Effector CD4-positive, alpha-beta T cell (primary cell): ENCODE measurements at regions not wholly inside any gene's neighbourhood (a gene's known extent, or its start where the extent isn't known, plus 50 kb on each side); places are given as distances from the start of the nearest gene placed in this dataset.

ENCODE experiments used
- DNase-seq: peaks from one replicate; pipeline ENCODE4 v3.0.0-alpha.2; 2020

DNA sequence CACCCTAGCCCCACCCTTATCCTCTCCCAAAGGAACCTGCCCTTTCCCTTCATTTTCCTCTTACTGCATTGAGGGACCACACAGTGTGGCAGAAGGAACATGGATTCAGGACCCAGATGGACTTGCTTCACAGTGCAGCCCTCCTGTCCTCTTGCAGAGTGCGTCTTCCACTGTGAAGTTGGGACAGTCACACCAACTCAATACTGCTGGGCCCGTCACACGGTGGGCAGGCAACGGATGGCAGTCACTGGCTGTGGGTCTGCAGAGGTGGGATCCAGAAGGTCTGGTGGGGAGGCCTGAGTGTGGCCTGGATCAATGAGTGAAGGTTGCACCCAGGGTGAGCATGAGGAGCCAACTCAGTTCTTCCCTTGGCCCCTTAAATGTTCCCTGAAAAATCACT, 129.9 kb upstream of the B3GAT1 start:
- DNase-seq: no peak

DNA sequence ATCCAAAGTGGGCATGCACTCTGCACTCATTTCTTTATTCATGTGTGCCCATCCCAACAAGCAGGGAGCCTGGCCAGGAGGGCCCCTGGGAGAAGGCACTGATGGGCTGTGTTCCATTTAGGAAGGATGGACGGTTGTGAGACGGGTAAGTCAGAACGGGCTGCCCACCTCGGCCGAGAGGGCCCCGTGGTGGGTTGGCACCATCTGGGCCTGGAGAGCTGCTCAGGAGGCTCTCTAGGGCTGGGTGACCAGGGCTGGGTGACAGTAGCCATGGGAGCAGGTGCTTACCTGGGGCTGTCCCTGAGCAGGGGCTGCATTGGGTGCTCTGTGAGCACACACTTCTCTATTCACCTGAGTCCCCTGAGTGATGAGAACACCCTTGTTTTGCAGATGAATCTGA, 129.3 kb upstream of the B3GAT1 start:
- DNase-seq: no peak

DNA sequence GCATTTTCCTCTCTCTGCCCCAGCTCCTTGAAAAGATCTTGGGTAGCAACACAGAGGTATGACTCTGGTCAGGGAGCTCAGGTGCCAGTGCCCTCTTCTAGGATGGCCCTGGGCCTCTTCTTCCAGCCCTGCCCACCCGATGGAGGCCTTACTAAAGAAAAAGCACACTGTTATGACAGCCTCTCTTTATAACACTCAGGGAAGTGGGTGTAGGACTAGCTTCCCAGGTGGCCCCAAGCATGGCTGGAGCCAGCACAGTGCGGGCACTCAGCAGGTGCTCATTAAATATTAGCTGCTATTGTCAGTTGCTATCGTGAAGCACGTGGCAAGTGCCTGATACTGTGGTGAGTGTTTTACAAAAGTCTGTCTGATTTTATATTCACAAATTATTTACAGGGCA, 127.2 kb upstream of the B3GAT1 start:
- DNase-seq: no peak

DNA sequence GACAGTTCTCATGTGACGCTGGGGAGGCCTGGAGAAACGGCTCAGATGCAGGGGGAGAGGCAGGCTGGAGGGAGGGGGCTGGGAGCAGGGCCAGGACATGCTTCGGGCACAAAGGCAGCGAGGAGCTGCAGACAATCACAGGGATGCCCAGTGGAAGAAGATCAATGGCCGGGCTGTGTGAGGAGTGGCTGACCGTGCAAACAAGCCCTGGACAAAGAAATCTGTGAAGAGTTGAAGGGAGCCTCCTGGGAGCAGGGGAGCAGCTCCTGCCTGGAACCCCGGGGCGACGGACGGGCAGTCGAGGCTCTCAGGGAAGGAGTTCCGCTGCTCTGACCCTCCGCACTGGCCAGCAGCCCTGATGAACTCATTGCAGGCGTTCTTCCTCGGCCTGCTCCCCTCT, 126.7 kb upstream of the B3GAT1 start:
- DNase-seq: no peak

DNA sequence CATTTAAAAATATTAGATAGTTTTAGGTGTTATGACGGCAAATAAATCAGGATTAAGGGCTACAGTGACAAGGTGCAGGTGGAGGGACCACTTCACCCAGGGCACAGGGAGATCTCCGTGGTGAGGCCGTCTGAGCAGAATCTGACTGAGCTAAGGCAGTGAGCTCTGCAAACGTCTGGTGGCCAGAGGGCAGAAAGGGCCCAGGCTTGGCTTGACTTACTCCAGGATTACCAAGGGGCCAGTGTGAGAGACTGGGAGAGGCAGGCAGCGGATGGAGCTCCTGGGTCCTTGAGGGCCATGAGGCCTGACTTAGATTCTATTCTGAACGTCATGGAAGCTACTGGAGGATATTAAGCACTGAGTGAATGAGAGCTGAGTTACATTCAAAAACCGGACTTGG, 125.9 kb upstream of the B3GAT1 start:
- no peak for DNase-seq

DNA sequence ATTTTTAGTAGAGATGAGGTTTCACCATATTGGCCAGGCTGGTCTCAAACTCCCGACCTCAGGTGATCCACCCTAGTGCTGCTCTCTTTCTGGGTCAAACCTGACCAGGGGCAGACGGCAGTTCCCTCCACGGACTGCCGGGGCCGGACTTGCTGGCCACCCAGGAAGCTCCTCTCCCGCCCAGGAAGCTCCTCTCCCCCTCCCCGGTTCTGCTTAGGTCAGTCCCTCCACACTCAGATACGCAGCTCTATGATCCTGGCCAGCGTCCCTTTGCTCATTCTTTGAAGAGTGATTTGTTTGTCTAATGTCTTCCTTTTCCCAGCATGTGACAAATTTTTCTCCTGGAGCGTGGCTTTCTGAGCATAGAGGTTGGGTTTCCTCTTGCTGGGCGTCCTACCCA, 125.3 kb upstream of the B3GAT1 start:
- DNase-seq: no peak

DNA sequence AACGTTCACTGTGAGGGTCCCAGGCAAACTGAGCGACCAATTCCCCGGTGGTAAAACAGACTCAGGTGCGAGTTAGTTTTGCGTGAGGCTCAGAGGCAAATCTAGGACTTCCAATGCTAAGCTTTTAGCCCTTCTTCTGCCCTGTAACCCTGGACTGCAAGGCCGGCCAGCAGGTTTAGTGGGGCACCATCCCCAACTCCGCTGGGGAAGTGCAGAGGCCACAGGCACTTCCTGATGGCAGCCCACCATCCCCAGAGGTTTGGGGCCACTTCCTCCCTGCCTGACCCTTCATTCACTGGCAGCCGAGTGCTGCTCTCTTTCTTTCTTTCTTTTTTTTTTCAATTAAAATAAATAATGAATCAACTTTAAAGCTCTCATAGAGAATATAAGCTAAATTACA, 124.6 kb upstream of the B3GAT1 start:
- DNase-seq: no peak

DNA sequence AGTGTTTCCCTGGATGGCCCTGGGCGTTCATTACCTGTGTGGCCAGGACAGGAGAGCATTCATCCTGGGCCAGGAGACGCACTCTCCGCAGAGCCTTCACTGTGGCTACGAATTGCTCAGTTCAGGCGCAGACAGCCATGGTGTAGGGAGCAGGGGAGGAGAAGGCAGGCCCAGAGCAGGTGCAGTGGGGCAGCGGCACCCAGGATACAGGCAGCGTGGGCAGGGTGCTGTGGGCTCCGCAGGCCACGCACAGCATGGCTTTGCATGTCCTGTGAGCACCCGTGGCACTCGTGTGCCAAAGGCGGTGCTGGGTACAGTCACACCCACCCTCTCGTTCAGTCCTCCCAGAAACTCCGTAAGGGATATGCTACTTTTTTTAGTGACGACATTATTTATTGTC, 124.2 kb upstream of the B3GAT1 start:
- no peak for DNase-seq

DNA sequence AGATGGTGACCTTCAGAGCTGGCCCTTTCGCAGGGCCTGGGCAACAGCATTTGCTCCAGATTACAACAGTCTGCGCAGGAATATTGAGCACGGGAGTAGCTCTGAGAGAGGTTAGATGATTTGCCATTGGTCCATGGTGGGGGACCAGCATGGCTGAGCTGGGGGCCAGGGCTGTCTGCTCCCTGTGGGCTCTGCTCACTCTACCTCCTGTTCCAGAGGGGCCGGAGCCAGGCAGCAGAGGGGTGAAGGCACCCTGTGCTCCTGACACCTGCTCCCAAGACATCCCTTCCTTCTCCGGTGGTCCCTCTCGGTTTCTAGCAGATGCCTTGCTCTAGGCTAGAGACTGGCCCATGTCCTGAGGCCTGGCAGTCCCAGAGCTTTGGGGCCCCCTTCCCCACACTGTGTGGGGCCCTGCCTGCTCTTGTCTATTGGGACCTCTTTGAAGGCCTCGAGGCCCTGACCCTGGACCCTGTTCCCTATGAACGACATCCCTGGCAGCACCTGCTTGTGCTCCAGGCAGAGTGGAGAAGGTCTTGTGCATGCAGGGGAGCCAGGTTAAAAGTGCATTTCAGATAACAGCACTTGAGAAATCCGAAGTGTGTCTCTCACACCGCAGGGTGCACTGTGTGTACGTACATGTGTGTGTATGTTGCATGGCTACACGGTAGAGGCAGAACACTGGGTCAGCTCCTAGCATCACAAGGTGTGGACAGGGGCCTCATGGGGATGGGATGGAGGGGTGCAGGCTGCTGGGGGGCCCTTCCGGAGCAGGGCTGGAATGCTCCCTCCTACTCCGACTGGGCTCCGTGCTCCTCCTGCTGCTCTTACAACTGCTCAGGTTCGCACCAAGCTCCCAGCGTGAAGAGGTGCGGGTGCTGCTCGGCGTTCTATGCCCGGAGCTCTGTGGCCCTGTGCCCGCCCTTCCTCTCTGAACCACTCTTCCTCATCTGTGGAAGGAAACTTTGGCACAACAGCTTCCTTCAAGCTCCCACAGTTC, 123.3 kb upstream of the B3GAT1 start:
- DNase-seq: no peak

DNA sequence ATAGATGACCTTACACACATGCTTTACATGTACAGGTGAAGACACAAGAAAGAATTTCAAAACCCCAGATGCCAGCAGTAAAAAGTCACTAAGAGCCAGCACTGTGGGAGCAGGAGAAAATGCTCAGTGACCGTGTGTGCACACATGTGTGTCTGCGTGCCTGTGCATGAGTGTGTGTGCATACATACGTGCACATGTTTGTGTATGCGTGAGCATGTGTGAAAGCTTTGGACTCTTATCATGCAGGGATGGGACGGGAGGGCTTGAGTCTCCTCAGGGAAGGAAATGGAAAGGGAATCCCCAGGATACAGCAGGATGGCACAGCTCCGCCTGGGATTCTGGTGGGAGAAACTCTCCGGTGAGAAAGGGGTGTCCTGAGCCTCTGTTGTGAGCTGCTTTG, 121.5 kb upstream of the B3GAT1 start:
- no peak for DNase-seq

DNA sequence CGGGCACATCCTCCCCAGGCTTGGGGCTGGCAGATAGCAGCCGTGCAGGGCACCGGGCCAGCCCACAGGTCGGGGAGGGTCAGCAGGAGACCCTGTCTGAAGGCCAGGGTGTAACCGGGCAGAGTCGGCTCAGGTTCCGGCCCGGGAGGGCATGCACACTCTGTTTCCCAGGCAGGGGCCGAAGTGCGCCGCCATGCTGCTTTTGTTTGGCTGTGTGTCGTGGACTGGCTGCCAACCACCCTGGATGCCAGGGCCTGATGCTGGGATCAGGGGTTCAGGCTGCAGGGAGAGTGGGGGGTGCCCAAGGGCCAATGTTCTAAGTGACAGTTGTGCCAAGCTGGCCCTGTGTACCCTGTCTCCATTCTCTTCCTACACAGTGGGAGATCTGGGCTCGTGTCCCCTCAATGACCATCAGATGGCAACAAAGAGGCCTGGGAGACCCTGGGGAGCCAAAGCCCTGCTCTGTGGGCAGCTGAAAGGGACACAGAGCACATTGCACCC, 120.9 kb upstream of the B3GAT1 start:
- DNase-seq: no peak

DNA sequence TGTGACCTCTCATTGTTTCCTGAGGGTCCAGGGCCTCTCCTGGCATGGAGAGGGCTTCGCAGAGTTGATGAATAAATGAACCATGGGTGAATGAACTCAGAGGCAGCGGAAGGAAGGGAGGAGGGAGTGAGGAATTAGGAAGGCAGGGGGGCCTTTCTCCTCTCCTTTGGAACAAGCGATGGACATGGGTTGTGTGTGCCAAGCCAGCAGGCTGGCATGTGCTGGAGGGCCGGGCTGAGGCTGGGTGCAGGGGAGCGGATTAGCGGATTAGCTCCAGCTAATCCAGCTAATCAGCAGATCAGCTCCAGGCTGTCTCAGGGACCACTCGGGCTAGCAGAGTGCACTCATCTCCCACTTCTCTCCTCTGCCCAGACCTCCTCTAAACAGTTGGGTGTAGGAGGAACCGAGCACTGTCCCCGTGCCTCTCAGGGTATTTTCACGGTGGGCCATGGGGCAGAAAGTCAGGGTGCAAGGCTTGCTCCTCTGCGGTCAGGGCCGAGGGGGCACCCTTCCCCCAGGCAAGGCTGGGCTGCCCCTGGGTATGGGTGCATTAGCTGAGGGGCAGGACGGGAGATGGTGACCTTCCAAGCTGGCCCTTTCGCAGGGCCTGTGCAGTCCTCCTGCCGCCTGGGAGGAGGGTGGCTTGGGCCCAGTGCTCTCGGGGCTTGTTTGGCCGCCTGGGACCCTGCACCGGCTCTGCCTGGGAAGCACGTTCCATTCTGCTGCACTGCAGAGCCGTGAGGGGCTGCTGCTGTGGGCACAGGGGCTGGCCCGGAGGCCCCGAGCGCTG, 120.3 kb upstream of the B3GAT1 start:
- DNase-seq: no peak

DNA sequence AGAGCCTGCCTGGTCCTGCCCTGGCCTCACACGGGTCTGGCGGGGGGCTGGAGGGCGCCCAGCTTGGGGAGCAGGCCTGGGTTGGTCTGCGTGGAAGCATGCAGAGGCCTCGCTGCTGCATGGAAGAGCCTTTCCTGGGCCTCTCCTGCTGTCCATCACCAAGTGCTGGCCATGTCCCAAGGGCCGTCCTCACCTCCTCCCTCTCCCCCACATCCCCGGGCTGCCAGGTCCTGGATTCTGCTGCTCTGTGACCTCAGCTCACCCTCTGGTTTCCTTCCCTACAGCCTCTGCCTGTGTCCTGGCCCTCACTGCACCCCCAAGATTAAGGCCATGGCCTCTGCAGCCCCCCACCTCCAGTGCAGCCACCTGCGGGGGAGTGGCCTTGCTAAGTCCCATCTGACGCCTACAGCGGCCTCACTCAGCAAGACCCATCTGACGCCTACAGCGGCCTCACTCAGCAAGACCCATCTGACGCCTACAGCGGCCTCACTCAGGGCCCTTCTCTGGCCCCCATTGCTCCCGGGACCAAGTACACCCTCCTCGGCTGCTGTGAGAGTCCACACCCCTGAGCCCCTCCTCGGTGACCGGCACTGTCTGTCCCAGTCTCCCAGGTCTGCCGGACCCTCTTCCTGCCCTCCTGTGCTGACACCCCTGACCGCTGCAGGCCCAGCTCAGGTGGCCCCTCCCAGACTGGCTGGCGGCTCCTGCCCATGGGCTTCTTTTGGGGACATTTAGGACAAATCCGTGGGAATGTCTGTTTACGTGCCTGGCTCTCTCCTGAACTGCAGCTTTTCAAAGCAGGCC, 119.5 kb upstream of the B3GAT1 start:
- no peak for DNase-seq

DNA sequence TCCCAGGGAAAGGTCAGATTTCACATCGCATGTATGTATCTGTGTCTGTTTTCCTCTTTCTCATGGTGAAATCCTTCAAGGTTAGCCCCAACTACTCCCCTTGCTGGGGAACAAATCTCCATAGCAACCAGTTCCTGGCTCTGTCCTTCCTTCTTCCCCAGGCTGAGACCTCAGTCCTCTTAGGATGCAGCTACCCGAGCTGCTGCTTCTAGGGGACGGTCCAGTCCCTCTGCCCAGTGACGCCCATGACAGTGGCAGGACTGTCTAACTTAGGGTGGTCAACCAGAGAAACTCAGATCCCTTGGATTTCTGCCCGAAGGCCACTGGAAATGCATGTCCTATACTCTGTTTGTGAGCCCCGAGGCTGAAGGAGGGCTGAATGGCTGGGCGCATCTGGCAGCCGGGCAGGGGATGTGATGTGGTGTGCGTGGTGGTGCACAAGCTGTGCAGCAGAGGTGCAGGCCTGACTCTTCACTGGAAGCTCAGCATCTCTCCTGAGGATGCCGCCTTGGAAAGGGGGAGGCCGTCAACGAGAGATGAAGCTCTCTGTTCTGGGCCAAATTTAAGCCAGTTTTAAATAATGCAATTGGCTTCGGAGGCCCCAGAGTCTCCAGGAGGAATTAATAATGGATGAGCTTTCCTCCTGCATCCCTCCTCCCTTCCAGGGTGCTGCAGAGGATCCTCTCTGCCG, 118.7 kb upstream of the B3GAT1 start:
- DNase-seq: no peak

DNA sequence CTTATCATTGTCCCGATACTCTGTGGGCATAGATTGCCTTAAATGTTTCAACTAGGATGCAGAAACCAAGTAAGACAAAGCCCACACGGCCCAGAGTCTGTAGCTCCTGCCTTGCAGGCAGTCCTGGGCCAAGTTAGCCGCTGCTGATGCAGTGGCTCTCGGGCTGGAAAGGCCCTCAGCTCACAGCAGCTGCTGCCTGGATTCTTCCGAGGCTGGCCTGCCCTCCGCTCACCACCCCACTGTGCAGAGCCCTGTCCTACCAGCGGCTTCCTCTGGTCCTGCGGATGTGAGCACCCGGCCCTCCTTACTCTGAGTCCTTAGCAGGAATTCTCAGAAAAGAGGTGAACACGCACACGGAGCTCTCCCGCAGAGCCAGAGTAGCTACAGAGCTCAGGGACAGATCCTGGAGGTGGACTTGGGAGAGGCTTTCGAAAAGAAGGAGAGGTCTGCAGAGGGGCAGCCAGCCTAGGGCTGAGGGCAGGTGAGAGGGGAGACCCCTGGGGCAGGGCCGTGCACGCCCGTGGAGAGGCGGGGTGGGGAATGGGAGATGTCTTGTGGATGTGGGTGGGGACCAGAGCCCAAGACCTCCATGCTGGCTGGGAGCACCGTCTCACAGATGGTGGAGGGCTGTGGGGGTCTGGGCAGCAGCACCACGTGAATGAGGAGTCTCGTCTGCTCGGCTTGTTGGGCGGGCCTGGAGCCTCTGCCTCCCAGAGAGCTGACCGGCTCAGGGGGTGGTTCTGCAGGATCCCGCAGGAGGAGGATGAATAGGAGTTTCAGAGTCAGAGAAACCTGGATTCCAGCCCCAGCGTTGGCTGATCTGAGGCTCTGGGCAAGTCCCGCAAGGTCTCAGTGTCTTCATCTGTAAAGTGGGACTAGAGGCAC, 117.4 kb upstream of the B3GAT1 start:
- no peak for DNase-seq

DNA sequence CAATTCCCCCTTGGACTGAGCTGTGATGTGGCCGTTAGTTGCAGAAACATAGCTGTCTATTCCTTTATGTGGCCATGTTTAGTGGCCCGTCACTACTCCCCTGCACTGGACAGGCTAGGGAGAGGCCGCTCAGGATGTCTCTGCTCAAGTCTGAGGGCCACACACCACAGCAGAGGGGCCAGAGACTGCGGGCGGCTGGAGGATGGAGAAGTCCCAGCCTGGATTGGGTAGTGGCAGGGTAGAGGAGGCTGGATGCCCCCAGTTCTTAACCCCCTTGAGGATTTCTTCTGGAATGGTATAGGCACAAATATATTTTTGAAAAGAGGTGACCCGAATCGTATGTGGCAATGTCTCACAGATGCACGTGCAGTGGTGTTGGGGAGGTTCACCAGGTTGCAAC, 116.4 kb upstream of the B3GAT1 start:
- DNase-seq: no peak

DNA sequence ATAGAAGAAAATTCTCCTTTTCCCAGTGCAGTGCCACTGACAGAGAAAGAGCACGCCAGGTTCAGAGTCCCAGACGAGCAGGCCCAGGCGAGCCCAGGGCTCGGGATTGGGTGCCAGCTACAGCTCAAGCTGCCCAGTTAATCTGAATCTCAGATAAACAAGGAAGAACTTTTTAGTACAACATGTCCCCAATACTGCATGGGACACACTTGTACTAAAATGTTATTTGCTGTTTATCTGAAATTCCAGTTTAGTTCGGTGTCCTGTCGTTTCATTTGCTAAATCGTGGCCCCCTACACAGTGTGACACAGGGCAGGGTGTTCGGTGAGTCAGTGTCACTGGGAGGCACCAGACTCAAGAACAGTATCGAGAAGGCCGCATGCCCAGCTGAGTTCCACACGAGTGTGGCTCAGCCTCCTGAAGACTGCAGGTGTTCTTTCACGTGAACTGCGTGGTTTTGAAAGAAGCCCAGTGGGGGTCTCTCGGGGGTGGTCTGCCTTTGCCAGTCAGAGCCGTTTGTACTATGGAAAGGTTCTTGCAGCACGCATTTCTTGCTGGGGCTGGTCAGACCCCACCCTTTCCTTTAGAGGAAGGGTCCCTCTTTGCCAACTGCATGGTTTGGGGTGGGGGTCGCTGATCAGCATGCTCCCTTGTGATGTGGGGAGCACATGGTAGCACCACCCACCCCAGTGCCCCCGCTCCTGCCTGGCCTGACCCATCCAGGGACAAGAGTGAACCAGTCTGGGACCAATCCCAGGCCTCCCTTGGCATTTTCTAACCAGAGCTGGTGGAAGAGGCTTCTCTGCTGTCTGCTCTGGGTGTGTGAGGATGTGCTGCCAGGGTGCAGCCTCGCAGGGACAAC, 115.6 kb upstream of the B3GAT1 start:
- DNase-seq: no peak

DNA sequence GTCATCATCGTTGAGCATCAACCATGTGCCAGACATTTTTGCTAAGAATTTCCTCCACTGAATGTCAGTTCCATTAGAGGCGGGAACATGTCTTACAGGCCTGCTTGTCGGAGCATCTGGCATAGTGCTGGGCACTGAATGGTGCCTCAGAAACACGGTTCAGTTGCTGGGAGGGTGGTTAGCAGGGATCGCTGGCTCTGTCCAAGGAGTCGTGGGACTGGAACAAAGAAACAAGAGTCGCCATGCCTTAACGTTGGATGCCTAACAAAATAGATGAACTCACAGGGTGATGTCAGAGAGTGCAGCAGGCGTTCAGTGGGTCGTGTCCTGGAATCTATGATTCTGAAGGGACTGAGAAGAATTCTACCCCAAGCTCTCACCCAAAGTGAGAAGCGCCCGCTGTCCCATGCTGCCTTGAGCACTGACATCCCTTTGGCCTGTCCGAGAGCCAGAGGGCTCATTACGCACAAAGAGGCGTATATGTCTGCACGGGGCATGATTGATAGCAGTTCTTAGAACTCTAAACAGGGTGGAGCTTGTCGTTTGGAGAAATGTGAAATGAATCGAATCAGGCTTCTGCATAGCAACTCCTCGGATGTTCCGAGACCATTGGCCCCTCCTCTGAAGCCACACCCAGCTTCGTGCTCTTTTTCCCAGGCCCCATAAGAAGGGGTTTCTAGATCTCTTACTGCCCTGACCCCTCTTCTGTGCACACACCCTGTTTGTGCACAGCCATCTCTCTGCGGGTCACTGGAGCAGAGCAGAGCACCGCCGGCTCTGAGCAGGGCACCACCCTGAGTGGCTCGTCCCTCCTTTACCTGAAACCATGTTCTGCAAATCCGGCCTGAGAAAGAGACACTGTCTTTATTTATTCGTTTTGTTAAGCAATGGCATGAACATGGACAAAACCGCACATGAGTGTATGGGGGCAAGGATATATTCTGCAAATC, 113.1 kb upstream of the B3GAT1 start:
- no peak for DNase-seq

DNA sequence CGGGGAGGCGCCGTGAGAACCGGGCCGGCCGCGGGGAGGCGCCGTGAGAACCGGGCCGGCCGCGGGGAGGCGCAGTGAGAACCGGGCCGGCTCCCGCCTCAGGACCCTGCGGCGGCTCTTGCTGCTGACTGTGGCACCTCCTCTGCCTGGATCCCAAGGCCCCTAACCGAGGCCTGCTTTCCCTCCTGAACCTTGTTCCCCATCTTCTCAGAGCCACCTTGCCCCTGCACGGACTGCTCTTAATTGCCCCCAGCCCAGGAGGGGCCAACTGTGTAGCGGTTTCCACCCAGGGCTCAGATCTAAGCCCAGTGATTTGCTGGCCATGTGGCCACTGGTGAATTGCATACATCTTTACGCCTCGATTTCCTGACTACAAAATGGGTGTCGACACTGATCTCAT, 112.2 kb upstream of the B3GAT1 start:
- DNase-seq: no peak
